ENCODE measurements at regions not wholly inside any gene's neighbourhood (a gene's known extent, or its start where the extent isn't known, plus 50 kb on each side); places are given as distances from the start of the nearest gene placed in this dataset.

DNA sequence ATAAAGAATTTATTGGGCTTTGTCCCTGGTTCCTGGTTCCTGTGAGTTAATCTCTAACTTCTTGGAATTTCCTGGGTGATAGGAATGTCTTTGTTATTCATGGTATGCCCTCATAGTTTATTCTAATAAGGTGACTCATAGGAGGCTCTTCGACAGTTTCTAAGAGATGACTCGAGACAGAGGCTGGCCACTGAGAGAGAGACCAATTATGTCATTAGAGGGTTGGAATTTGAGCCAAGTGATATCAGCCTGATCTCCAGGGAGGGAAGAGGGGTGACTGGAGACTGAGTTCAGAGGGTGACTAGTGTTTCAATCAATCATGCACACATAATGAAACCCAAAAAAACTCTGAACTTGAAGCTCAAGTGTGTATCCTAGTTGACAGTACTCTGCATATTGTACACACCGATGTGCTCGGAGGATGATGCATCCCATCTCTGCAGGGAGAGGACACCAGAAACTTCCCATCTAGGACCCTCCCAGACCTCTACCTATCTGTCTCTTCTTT lies 185.7 kb downstream of the MTCL1 start:
- no peaks in the 10 kb centered on the region for H3K36me3 ChIP-seq (ENCODE audit: insufficient read depth, low read length)
- peaks cover 0 to 4% of the 10 kb centered on the region in 2 experiments for H3K27me3 ChIP-seq (ENCODE audit: control insufficient read depth in 1 of 2, insufficient read depth in 2 of 2, low read length in 2 of 2)
- DNase-seq, result no peak
- ChIA-PET CTCF (no interaction called here), POLR2A (no interaction called here)
- H3K4me1 ChIP-seq (ENCODE audit: insufficient read depth, low read length), result no peaks in the 10 kb centered on the region
- H3K4me3 ChIP-seq (ENCODE audit: low read length), result no peak overlapping the region
- Mint-ChIP-seq H3K4me3 (no peak overlapping the region), H3K36me3 (ENCODE audit: low read depth) (no peaks in the 10 kb centered on the region), H3K27me3 (peaks cover 19% of the 10 kb centered on the region), H3K9me3 (no peaks in the 10 kb centered on the region), H3K4me1 (ENCODE audit: low read depth) (no peaks in the 10 kb centered on the region), H3K27ac (no peak overlapping the region)
- TF ChIP-seq, protein P1, sequence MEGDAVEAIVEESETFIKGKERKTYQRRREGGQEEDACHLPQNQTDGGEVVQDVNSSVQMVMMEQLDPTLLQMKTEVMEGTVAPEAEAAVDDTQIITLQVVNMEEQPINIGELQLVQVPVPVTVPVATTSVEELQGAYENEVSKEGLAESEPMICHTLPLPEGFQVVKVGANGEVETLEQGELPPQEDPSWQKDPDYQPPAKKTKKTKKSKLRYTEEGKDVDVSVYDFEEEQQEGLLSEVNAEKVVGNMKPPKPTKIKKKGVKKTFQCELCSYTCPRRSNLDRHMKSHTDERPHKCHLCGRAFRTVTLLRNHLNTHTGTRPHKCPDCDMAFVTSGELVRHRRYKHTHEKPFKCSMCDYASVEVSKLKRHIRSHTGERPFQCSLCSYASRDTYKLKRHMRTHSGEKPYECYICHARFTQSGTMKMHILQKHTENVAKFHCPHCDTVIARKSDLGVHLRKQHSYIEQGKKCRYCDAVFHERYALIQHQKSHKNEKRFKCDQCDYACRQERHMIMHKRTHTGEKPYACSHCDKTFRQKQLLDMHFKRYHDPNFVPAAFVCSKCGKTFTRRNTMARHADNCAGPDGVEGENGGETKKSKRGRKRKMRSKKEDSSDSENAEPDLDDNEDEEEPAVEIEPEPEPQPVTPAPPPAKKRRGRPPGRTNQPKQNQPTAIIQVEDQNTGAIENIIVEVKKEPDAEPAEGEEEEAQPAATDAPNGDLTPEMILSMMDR (IDR thresholded peaks at IDR 0.05), result no peak
- ATAC-seq (ENCODE audit: poor library complexity), result no peak
- H3K9me3 ChIP-seq (ENCODE audit: control insufficient read depth in 1 of 2, insufficient read depth in 1 of 2, low read length in 2 of 2), result peaks cover 0 to under 1% of the 10 kb centered on the region in 2 experiments
- no peak overlapping the region for H3K27ac ChIP-seq (ENCODE audit: low read depth in 1 of 2, low read length in 2 of 2)
- intact Hi-C loops (cut with DNase I, micrococcal nuclease), result no loop called here

- CTCF ChIA-PET, result no interaction called here
- intact Hi-C loops (cut with DNase I, micrococcal nuclease), result no loop called here
These were observed 187.9 kb downstream of the MTCL1 start for GRCh38 chr18:8893221-8893620.

DNA sequence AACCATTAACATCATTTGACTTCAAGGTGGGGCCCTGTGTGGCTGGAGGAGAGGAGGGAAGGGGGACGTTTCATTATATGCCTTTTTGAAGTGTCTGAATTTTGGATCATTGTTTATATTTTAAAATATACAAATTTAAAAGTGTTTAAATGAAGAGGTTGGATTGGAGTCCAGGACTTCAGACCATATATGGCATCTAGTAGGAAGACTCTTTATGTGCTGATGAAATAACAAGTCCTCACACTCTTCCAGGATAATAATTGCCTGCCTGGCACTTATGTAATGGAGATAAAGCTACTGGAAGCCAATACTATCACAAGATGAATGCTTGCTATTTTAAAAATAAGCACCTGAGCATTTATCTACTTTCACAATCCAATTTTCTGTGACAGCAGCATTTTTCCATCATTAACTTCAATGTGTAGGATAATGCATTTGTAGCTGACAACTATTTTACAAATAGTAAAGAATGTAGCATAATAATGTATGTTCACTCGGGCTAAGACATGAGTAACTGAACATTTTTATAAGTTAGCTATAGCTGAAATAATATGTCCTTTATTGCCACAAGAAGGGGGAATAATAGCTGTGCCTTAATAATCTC lies 188.4 kb downstream of the MTCL1 start:
- no peaks in the 10 kb centered on the region for H3K4me1 ChIP-seq (ENCODE audit: insufficient read depth, low read length)
- DNase-seq, result no peak
- Mint-ChIP-seq H3K9me3 (no peaks in the 10 kb centered on the region), H3K4me1 (ENCODE audit: low read depth) (no peaks in the 10 kb centered on the region), H3K27me3 (peaks cover 17% of the 10 kb centered on the region), H3K4me3 (no peak overlapping the region), H3K36me3 (ENCODE audit: low read depth) (no peaks in the 10 kb centered on the region), H3K27ac (no peak overlapping the region)
- H3K36me3 ChIP-seq (ENCODE audit: insufficient read depth, low read length), result no peaks in the 10 kb centered on the region
- intact Hi-C loops (cut with DNase I, micrococcal nuclease), result no loop called here
- POLR2A ChIA-PET, result no interaction called here
- CTCF ChIA-PET, result no interaction called here
- peaks cover 0 to 4% of the 10 kb centered on the region in 2 experiments for H3K27me3 ChIP-seq (ENCODE audit: control insufficient read depth in 1 of 2, insufficient read depth in 2 of 2, low read length in 2 of 2)
- H3K9me3 ChIP-seq (ENCODE audit: control insufficient read depth in 1 of 2, insufficient read depth in 1 of 2, low read length in 2 of 2), result peaks cover 0 to 3% of the 10 kb centered on the region in 2 experiments
- no peak overlapping the region for H3K4me3 ChIP-seq (ENCODE audit: low read length)
- TF ChIP-seq, protein P1 (IDR thresholded peaks at IDR 0.05), result no peak
- H3K27ac ChIP-seq (ENCODE audit: low read depth in 1 of 2, low read length in 2 of 2), result no peak overlapping the region
- ATAC-seq (ENCODE audit: poor library complexity), result no peak

More at GRCh38 chr18:8893221-8893620, 187.9 kb downstream of the MTCL1 start:
- Mint-ChIP-seq H3K36me3 (ENCODE audit: low read depth) (no peaks in the 10 kb centered on the region), H3K9me3 (no peaks in the 10 kb centered on the region), H3K4me1 (ENCODE audit: low read depth) (no peaks in the 10 kb centered on the region), H3K27me3 (peaks cover 22% of the 10 kb centered on the region), H3K4me3 (no peak overlapping the region), H3K27ac (no peak overlapping the region)
- Histone ChIP-seq H3K4me1 (ENCODE audit: insufficient read depth, low read length) (no peaks in the 10 kb centered on the region), H3K36me3 (ENCODE audit: insufficient read depth, low read length) (no peaks in the 10 kb centered on the region), H3K27me3 (ENCODE audit: control insufficient read depth in 1 of 2, insufficient read depth in 2 of 2, low read length in 2 of 2) (peaks cover 0 to 4% of the 10 kb centered on the region in 2 experiments), H3K4me3 (ENCODE audit: low read length) (no peak overlapping the region), H3K27ac (ENCODE audit: low read depth in 1 of 2, low read length in 2 of 2) (no peak overlapping the region), H3K9me3 (ENCODE audit: control insufficient read depth in 1 of 2, insufficient read depth in 1 of 2, low read length in 2 of 2) (peaks cover 0 to 3% of the 10 kb centered on the region in 2 experiments)
- POLR2A ChIA-PET, result no interaction called here
- ATAC-seq (ENCODE audit: poor library complexity) (no peak), DNase-seq (no peak)
- TF ChIP-seq, protein P1 (IDR thresholded peaks at IDR 0.05), result no peak
